GM12891 (cell line): ENCODE measurements at regions not wholly inside any gene's neighbourhood (a gene's known extent, or its start where the extent isn't known, plus 50 kb on each side); places are given as distances from the start of the nearest gene placed in this dataset.

Experiments used
- PAX5 ChIP-seq: IDR thresholded peaks from 2 replicates; pipeline ENCODE4 v1.6.1; 2011; ENCODE audit warnings: low read length, moderate library complexity, mild to moderate bottlenecking; ENCODE audit not compliant: insufficient read depth, severe bottlenecking
- POLR2A ChIP-seq: IDR thresholded peaks from 2 replicates; pipeline ENCODE4 v1.6.1; 2011; ENCODE audit warnings: low read depth, low read length, control low read depth
- POLR2AphosphoS5 ChIP-seq: IDR thresholded peaks from 2 replicates; pipeline ENCODE4 v1.6.1; 2011; ENCODE audit warnings: low read depth, low read length, control low read depth
- POU2F2 ChIP-seq: IDR thresholded peaks from 2 replicates; pipeline ENCODE4 v1.6.1; 2011; ENCODE audit warnings: low read depth, mild to moderate bottlenecking, control low read depth, low read length, moderate library complexity
- TAF1 ChIP-seq: IDR thresholded peaks from 2 replicates; pipeline ENCODE4 v1.6.1; 2011; ENCODE audit warnings: low read depth, low read length, control low read depth

- TF ChIP-seq POLR2A (no peak), TAF1 (no peak), POLR2AphosphoS5 (no peak), PAX5 (no peak), POU2F2 (no peak)
Measured at GRCh38 chr4:31015123-31015522, 295.0 kb downstream of the PCDH7 start.
